ENCODE measurements at regions not wholly inside any gene's neighbourhood (a gene's known extent, or its start where the extent isn't known, plus 50 kb on each side); places are given as distances from the start of the nearest gene placed in this dataset.

DNA sequence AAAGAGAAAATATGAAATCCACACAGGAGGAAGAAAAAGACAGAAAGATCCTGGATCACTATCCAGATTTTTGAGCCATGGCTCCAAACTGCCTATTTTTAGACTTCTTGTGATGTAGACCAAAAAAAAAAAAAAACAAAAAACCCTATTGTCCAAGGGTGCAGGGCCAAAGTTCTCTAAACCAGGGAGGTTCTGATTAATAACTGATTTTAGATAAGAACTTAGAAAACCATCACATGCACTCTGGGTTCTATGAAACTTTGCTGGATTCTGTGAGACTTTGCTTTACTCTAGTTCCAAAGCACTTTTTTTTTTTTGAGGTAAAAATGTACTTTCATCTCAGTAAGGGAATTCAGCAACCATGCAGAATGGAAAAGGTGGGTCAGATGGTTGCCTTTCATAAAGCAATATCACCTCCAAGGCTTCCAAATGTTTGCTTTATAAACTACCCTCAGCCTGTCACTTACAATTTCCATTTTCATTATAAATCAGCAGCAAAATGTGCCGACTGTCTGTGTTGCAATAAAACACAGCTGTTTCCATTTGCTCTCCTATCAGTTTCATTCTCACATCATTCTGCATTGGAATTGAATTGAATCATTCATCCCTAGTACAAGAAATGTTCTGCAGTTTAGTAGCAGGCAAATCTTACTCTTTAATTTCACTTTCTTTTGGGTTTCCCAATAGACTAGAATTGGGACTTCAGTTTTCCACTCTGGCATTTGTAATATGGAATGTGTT is 1584.3 kb upstream of the RAG2 start:
- Histone ChIP-seq H3K27ac (ENCODE audit: insufficient read length, low read depth, low read length) (no peak overlapping the region), H4K5ac (ENCODE audit: insufficient read length, low read depth, low read length) (no peak overlapping the region), H2AK5ac (ENCODE audit: insufficient read length, low read length) (no peak overlapping the region), H2BK12ac (ENCODE audit: insufficient read length, low read depth, low read length) (no peak overlapping the region), H3K27me3 (ENCODE audit: insufficient read depth, low read length) (no peaks in the 10 kb centered on the region), H3K23me2 (ENCODE audit: insufficient read length, low read depth, low read length, poor library complexity, severe bottlenecking) (no peaks in the 10 kb centered on the region), H3K9ac (ENCODE audit: extremely low read depth, insufficient read length, low read length) (no peak overlapping the region), H4K20me1 (ENCODE audit: control insufficient read depth, insufficient read depth, insufficient read length) (no peaks in the 10 kb centered on the region), H3T11ph (ENCODE audit: low read length) (no peak overlapping the region), H3K4ac (ENCODE audit: low read depth, low read length) (no peak overlapping the region), H2BK20ac (ENCODE audit: low read depth, low read length, poor library complexity, severe bottlenecking) (no peak overlapping the region), H2AFZ (ENCODE audit: low read length) (no peak overlapping the region), H3K79me1 (ENCODE audit: insufficient read depth, low read depth, low read length, poor library complexity, severe bottlenecking) (no peaks in the 10 kb centered on the region), H3K79me2 (ENCODE audit: insufficient read depth, low read length) (no peaks in the 10 kb centered on the region), H3K23ac (ENCODE audit: insufficient read length, low read depth, low read length) (no peak overlapping the region), H3K4me2 (ENCODE audit: insufficient read depth, insufficient read length, low read length) (no peak overlapping the region), H4K8ac (replicated peaks; ENCODE audit: insufficient read length, low read depth, low read length) (no peak overlapping the region), H4K91ac (ENCODE audit: insufficient read length, low read depth, low read length) (no peak overlapping the region), H3K18ac (ENCODE audit: insufficient read length, low read depth, low read length) (no peak overlapping the region), H2BK120ac (ENCODE audit: low read depth, low read length, poor library complexity, severe bottlenecking) (no peak overlapping the region), H3K9me3 (ENCODE audit: control insufficient read depth, low read depth, low read length) (no peaks in the 10 kb centered on the region), H2BK5ac (ENCODE audit: insufficient read length, low read length) (no peak overlapping the region), H3K4me1 (ENCODE audit: insufficient read depth, low read length) (no peaks in the 10 kb centered on the region), H3K56ac (ENCODE audit: insufficient read length, low read depth, low read length) (no peak overlapping the region), H2BK15ac (ENCODE audit: low read depth, low read length) (no peak overlapping the region), H3K14ac (ENCODE audit: insufficient read depth, low read length) (no peak overlapping the region)
- no CpG with 5 or more reads among the region's 1 CpG for WGBS (ENCODE audit: extremely low coverage, insufficient read length, low lambda C conversion rate)
- TF ChIP-seq, protein P1, sequence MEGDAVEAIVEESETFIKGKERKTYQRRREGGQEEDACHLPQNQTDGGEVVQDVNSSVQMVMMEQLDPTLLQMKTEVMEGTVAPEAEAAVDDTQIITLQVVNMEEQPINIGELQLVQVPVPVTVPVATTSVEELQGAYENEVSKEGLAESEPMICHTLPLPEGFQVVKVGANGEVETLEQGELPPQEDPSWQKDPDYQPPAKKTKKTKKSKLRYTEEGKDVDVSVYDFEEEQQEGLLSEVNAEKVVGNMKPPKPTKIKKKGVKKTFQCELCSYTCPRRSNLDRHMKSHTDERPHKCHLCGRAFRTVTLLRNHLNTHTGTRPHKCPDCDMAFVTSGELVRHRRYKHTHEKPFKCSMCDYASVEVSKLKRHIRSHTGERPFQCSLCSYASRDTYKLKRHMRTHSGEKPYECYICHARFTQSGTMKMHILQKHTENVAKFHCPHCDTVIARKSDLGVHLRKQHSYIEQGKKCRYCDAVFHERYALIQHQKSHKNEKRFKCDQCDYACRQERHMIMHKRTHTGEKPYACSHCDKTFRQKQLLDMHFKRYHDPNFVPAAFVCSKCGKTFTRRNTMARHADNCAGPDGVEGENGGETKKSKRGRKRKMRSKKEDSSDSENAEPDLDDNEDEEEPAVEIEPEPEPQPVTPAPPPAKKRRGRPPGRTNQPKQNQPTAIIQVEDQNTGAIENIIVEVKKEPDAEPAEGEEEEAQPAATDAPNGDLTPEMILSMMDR (conservative IDR thresholded peaks at IDR 0.05), result no peak
- H3K9me3 Mint-ChIP-seq, result peaks cover 0 to 3% of the 10 kb centered on the region in 2 experiments; a peak in 2 of 5 replicates
- no peaks in the 10 kb centered on the region for H3K36me3 Mint-ChIP-seq (ENCODE audit: insufficient read depth in 1 of 3, low read depth in 3 of 3)
- no peaks in the 10 kb centered on the region for H3K27me3 Mint-ChIP-seq (ENCODE audit: low read depth)
- H3K4me3 Mint-ChIP-seq, result no peak overlapping the region
- DNase-seq, result no peak
- peaks cover 0 to 2% of the 10 kb centered on the region in 2 experiments; a peak in 2 of 4 replicates for H3K4me1 Mint-ChIP-seq
- H3K27ac Mint-ChIP-seq, result no peak overlapping the region
